Large intestine (tissue), 3 donors: ENCODE measurements at regions not wholly inside any gene's neighbourhood (a gene's known extent, or its start where the extent isn't known, plus 50 kb on each side); places are given as distances from the start of the nearest gene placed in this dataset.

Source experiments
- DNase-seq, 2 donors: peaks; one replicate each; pipeline versions ENCODE4 v3.0.0 to v3.0.0-alpha.2; 2013
- H3K27ac ChIP-seq: one replicate; pipeline ENCODE4 v1.5.1; 2013; ENCODE audit warnings: low read length
- H3K27me3 ChIP-seq: 2 replicates; pipeline ENCODE4 v1.6.1; 2013; ENCODE audit warnings: low read length; ENCODE audit not compliant: control insufficient read depth, insufficient read depth
- H3K36me3 ChIP-seq: 2 replicates; pipeline ENCODE4 v1.6.1; 2013; ENCODE audit warnings: low read length; ENCODE audit not compliant: control insufficient read depth, insufficient read depth
- H3K4me1 ChIP-seq: one replicate; pipeline ENCODE4 v1.6.1; 2013; ENCODE audit warnings: low read length; ENCODE audit not compliant: control insufficient read depth, insufficient read depth
- H3K4me3 ChIP-seq: one replicate; pipeline ENCODE4 v1.5.1; 2013; ENCODE audit warnings: low read length
- H3K9me3 ChIP-seq: one replicate; pipeline ENCODE4 v1.6.1; 2013; ENCODE audit warnings: mild to moderate bottlenecking, low read depth, low read length, moderate library complexity; ENCODE audit not compliant: control insufficient read depth
- WGBS: methylation state at CpG from one replicate; pipeline ENCODE4 v1.1.5; 2013; ENCODE audit warnings: low lambda C conversion rate; ENCODE audit not compliant: insufficient coverage; 5-methylcytosine and 5-hydroxymethylcytosine counted together

DNA sequence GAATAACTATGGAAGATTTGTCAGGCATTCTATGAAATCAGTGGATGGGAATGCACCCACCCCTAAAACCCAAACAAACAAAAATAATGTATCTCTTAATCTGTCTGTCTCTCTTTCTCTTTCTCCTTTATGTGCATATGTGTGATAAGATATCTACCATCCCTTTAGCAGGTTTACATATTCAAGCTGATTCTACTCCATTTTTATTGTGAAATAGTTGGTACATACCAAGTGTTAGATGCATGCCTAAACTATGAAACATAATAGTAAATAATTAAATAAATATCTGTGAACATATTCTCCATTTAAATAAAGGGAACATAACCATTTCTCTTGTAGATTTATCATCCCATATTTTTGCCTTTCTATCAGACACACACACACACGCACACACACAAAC lies 121.8 kb upstream of the PCDH9 start:
- no peak overlapping the region for H3K27ac ChIP-seq
- DNase-seq = no peak
- H3K9me3 ChIP-seq = no peaks in the 10 kb centered on the region
- no peak overlapping the region for H3K4me3 ChIP-seq
- no peaks in the 10 kb centered on the region for H3K36me3 ChIP-seq
- no CpG with 5 or more reads among the region's 1 CpG for WGBS
- H3K27me3 ChIP-seq = no peaks in the 10 kb centered on the region
- no peaks in the 10 kb centered on the region for H3K4me1 ChIP-seq

- H3K27me3 ChIP-seq = no peaks in the 10 kb centered on the region
- H3K9me3 ChIP-seq = no peaks in the 10 kb centered on the region
- 100% methylated on average over 1 of the region's 1 CpG for WGBS
- no peak for DNase-seq
- no peak overlapping the region for H3K27ac ChIP-seq
- no peak overlapping the region for H3K4me3 ChIP-seq
- no peaks in the 10 kb centered on the region for H3K36me3 ChIP-seq
- H3K4me1 ChIP-seq = no peaks in the 10 kb centered on the region
Observed at GRCh38 chr13:67351114-67351513, 121.0 kb upstream of the PCDH9 start.

GRCh38 chr13:67343777-67344176 lies 113.6 kb upstream of the PCDH9 start:
- Histone ChIP-seq H3K4me1 (no peaks in the 10 kb centered on the region), H3K27ac (no peak overlapping the region), H3K36me3 (no peaks in the 10 kb centered on the region), H3K4me3 (no peak overlapping the region), H3K27me3 (no peaks in the 10 kb centered on the region), H3K9me3 (no peaks in the 10 kb centered on the region)
- WGBS = no CpG with 5 or more reads among the region's 1 CpG
- no peak for DNase-seq

GRCh38 chr13:67341406-67341805 lies 111.3 kb upstream of the PCDH9 start:
- H3K27ac ChIP-seq = no peak overlapping the region
- no CpG with 5 or more reads among the region's 5 CpGs for WGBS
- H3K4me3 ChIP-seq = no peak overlapping the region
- H3K27me3 ChIP-seq = no peaks in the 10 kb centered on the region
- no peaks in the 10 kb centered on the region for H3K36me3 ChIP-seq
- no peaks in the 10 kb centered on the region for H3K9me3 ChIP-seq
- H3K4me1 ChIP-seq = no peaks in the 10 kb centered on the region
- no peak for DNase-seq

GRCh38 chr13:67330149-67330548 lies 100.0 kb upstream of the PCDH9 start:
- no peak overlapping the region for H3K27ac ChIP-seq
- 90% methylated on average over 2 of the region's 3 CpGs for WGBS
- H3K27me3 ChIP-seq = no peaks in the 10 kb centered on the region
- no peaks in the 10 kb centered on the region for H3K9me3 ChIP-seq
- no peak overlapping the region for H3K4me3 ChIP-seq
- DNase-seq = no peak
- H3K36me3 ChIP-seq = no peaks in the 10 kb centered on the region
- H3K4me1 ChIP-seq = no peaks in the 10 kb centered on the region

- no peak for DNase-seq
- Histone ChIP-seq H3K27ac (no peak overlapping the region), H3K36me3 (no peaks in the 10 kb centered on the region), H3K9me3 (no peaks in the 10 kb centered on the region), H3K4me1 (no peaks in the 10 kb centered on the region), H3K27me3 (no peaks in the 10 kb centered on the region), H3K4me3 (no peak overlapping the region)
- WGBS = 92% methylated on average over 2 of the region's 3 CpGs
Observed at GRCh38 chr13:67328895-67329294, 98.8 kb upstream of the PCDH9 start.

- no peaks in the 10 kb centered on the region for H3K4me1 ChIP-seq
- no peak for DNase-seq
- no peaks in the 10 kb centered on the region for H3K9me3 ChIP-seq
Observed at GRCh38 chr13:67318860-67319259, 88.7 kb upstream of the PCDH9 start.

DNA sequence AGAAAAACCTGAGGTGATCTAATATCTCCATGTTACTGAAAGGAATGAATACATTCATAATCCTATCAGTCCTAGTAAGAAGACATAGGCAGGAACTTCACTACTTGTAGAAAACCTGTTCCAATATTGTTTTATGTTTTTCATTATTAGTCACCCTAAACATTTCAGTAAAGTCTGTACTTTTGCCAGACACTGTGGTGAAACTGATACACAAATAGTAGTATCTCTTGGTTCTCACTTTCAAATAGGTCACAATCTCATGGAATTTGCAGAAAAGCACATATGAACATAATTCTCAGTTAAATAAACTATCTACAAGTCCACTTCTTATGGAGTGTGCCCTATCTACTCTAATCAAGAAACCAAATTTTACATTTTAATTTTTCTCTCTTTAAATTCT lies 88.3 kb upstream of the PCDH9 start:
- Histone ChIP-seq H3K36me3 (no peaks in the 10 kb centered on the region), H3K27me3 (no peaks in the 10 kb centered on the region), H3K4me3 (no peak overlapping the region), H3K4me1 (no peaks in the 10 kb centered on the region), H3K27ac (no peak overlapping the region), H3K9me3 (no peaks in the 10 kb centered on the region)
- DNase-seq = no peak

More at GRCh38 chr13:67318860-67319259, 88.7 kb upstream of the PCDH9 start:
- Histone ChIP-seq H3K27ac (no peak overlapping the region), H3K4me3 (no peak overlapping the region), H3K27me3 (no peaks in the 10 kb centered on the region), H3K36me3 (no peaks in the 10 kb centered on the region)

GRCh38 chr13:67314405-67314804 lies 84.3 kb upstream of the PCDH9 start:
- Histone ChIP-seq H3K4me1 (no peaks in the 10 kb centered on the region), H3K27ac (no peak overlapping the region), H3K36me3 (no peaks in the 10 kb centered on the region), H3K9me3 (no peaks in the 10 kb centered on the region), H3K27me3 (no peaks in the 10 kb centered on the region), H3K4me3 (no peak overlapping the region)
- WGBS = no CpG with 5 or more reads among the region's 3 CpGs
- DNase-seq = no peak

GRCh38 chr13:67308004-67308772 lies 78.1 kb upstream of the PCDH9 start:
- DNase-seq = no peak
- Histone ChIP-seq H3K27ac (no peak overlapping the region), H3K4me1 (no peaks in the 10 kb centered on the region), H3K36me3 (no peaks in the 10 kb centered on the region), H3K9me3 (no peaks in the 10 kb centered on the region), H3K27me3 (no peaks in the 10 kb centered on the region), H3K4me3 (no peak overlapping the region)
- 70% methylated on average over 2 of the region's 4 CpGs for WGBS

DNA sequence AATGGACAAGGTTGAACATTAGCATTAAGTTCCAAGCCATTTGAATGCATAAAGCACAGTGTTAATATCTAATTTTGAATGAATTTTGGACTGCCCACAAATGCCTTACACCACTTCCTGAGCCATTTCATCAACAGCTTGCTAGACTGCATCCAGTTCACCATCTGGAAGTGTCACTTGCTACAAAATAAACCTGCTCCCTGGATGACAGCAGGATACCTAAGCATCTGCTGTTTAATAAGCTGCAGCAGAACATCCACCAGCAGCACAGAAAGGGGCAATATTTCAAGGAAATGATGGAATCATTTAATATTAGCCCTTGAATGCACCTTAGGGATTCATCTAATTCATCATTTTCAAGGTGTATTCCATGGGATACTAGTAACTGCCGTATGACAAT lies 76.6 kb upstream of the PCDH9 start:
- Histone ChIP-seq H3K9me3 (no peaks in the 10 kb centered on the region), H3K27ac (no peak overlapping the region), H3K27me3 (no peaks in the 10 kb centered on the region), H3K36me3 (no peaks in the 10 kb centered on the region), H3K4me3 (no peak overlapping the region), H3K4me1 (no peaks in the 10 kb centered on the region)
- no peak for DNase-seq
- WGBS = no CpG with 5 or more reads among the region's 1 CpG
